Pons (tissue), 1 donor: ENCODE measurements at regions not wholly inside any gene's neighbourhood (a gene's known extent, or its start where the extent isn't known, plus 50 kb on each side); places are given as distances from the start of the nearest gene placed in this dataset.
A peak's percentile ranks its signal among the peaks of the same experiment; 100 is the strongest.

Source experiments
- DNase-seq: peaks from one replicate; pipeline ENCODE4 v3.0.0-alpha.2; 2016; ENCODE audit warnings: low spot score

DNA sequence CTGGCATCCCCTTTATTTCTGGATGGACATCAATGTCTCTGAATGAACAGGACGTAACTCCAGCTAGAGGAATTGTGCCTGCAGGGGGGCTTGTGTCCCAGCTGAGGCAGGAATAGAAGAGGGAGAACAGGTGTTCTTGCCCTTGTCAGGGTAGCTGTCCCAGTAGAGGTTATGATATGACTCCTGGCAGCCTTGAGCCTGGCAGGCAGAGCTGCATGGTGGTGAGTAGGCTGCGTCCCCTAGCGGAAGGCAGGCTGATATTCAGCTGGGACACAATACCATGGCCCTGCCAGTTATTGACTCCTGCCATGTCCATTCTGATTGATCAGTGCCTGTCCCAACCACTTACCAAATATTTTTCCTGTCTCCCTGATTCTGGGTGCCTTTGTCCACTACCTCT lies 197.2 kb downstream of the RAP2A start:
- no peak for DNase-seq

DNA sequence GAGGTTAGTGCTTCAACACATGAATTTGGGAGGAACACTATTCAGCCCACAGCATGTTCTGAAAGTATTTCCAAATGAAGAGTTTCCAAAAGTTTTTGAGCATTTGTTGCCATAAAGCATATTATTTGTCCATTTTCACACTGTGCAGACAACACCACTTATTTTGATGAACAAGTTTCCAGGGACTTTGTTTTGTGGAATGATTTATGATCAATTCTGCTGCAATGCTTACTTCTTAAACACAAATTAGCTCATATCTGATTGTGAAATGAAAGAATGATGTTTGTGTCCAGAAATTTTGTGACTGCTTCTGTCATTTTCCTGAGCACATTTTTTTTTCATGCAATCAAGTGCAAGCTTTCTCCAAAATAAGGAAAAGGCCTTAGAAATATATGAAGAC lies 205.3 kb downstream of the RAP2A start:
- DNase-seq: no peak

DNA sequence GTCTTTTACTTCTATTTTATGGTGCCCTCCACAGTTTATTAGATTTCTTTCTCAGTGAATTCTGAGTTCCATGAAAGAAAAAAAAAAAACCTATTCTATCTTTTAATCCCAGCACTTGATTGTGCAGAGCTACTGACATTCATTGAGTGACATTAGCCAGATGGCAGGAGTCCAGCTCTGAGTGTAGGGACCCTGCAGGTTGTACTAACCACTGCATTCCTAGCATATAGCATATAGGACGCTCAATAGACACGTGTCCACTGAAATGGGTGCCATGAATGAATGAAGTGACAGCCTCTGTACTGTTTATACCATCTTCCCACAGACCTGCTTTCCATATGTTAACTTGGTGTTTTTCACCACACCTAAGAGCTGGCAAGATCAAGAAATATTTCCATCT lies 206.3 kb downstream of the RAP2A start:
- DNase-seq: no peak

DNA sequence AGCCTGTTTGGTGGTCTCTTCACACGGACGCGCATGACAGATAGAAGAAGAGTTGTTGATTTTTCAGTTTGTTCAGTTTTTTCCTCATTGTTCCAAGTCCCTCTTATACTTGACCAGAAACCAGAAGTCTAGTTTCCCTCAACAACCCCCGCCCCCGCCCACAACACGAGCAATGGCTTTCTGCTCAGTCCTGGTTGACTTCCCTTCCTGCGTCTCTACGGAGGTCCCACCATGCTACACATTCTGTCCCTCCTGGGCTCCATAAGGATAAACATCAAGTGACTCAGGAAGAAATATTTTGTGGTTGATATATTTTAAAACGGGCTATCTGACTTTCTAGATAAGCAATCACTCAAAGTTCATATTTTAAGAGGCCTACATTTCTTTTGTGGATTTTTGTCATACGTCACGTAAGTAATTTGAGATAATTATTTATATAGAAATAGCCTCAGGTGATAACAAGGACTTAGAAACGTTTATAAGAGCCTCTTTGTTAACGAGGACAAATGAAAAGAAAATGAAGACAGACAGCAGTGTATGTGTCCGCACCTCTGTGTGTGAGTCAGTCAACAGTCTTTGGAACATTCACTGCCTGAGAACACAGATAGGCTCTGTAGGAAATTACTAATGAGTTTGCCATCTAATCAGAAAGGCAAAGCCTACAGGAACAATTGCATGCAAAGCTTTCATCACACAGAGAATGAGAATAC lies 214.4 kb downstream of the RAP2A start:
- no peak for DNase-seq

DNA sequence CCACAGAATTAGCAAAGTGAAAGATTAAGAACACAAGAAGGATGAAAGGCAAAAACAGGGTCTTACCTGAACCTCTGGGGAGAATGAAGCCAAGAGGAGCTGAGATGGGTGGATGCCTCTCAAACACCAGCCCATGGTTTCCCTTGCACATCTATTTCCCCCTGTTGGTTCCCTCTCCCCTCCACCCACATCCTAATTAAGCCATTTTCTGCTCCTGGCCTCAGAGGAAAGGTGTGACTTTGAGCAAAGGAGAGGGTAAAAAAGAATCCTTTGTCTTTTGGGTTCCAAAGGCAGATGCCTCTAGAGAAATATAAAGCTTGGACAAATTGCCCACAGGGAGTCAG lies 214.9 kb downstream of the RAP2A start:
- no peak for DNase-seq

DNA sequence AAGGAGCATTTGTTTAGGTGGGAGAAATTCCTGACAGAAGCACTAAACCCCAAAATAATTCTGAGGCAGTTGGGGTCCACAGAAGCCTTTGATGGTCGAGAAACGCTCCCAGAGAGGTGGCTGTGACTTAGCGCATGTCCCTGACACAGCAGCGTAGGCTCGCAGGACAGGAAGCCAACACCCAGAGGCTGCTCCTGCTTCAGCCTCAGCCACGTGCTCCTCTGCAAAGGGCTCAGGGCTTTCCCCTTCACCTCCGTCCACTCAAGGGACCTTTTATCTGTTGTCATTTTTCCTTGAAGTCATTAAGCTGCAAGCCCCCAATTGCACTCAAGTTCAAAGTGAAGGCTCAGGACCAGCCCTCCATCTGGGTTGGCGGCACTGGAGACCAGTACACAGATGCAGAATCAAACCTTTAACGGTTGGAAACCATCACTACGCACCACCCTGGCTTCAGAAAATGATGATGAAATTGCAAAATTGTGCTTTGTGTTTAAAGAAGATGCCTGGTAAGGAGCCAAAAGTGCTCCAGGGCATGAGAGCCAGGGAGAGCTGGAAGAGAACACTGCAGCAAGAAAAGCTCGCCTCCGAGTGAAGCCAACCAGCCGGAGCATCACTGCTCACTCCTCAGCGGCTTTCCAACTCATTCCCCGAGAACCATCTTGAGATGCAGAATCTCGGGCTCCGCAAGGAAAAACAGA lies 219.6 kb downstream of the RAP2A start:
- DNase-seq: no peak

DNA sequence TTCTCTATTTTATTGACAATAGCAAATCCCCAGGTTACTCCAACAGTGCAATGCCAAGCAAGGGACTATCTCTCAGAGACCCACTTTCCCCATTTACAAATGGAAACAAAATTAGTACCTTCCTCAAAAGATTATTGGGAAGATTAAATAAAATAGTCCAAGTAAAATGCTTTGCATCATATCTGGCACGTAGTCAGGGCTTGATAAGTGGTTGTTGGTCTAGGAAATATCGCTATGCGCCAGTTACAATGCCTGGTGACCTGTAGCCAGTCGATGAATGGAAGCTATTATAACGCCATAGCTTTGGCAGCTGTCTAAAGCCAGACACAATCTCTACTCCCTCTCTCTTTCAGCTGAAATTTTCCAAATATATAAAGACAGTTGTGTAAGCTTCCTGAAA lies 220.3 kb downstream of the RAP2A start:
- no peak for DNase-seq

DNA sequence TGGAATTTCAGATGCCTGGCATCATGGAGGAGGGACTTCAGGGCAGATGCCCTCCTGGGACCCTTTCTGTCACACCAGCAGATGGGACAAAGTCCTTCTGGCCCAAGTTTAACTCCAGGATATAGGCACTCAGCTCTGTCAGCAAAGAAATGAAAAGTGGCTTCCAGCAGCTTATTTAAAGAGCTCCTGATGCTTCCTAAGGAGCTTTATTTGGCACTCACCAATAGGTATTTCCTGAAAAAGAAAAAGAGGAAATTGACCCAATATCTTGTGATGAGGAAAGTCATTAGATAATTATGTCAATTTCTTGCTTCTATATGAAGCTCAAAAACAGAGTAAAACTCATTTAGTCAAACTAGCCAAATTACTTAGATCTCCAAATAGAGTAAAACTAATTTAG lies 224.6 kb downstream of the RAP2A start:
- no peak for DNase-seq

DNA sequence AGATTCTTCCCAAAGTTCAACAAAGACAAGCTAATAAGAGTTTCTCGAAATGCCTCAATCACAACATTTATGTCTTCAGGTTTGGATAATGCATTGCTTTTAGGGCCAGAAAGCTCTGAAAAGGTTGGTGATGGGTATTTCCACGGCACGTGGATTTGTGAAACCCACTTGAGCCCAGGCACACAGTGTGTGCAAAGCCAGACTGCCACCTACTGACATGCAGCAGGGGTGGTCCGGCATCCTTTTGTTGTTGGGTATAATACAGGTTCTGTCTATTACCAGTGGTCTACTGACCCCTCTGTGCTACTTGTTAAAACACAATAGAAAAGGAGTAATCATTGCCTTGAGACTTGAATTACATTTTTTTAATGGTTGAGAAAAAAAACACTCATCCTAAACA lies 225.6 kb downstream of the RAP2A start:
- DNase-seq: peak; percentile 47

DNA sequence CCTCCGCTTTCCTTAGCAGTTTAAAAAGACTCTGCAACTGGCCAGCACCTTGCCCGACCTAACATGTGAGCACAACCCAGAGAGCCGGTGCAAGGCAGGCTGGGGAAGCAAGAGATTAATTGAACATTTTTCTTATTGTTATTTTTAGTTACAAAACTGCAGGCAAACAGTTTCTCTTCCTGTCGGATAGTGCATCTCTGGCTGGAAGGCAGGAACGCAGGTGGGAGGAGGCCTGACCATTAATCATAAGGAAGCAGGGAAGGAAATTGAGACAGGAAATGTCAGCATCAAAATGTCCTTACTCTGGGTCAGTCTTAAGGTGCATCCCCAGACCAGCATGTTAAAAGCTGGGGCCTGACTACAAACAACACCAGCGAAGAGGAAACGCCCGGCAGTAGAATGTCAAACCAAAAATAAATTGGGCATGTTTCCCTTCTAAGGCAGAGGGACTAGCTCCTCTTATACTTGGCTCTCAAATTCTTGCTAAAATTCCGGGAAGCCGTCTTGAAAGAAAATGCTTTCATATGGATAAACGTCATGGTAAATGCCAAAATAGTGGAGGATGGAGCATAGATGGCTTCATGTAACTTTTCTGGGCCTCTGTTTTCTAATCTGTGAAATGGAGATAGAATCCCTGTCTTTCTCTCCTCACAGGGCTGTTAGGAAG lies 226.8 kb downstream of the RAP2A start:
- no peak for DNase-seq

DNA sequence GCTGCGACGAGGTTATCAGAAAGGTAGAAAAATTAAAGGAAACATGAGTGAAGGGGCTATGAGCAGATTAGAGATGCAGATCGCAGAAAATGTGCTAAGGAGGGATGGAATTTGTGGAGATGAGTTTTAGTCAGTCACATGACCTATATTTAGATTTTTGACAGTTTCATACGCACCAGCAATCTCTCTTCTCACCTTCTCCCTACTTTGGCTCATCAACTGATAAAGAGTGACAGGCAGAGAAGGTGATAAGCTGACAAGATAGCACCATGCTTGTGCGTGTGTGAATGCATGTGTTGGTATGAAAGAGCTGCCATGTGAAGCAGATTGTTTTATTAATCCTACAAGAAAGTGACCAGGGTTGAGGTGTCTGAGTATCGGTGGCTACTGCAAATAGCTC lies 252.6 kb downstream of the RAP2A start:
- no peak for DNase-seq

DNA sequence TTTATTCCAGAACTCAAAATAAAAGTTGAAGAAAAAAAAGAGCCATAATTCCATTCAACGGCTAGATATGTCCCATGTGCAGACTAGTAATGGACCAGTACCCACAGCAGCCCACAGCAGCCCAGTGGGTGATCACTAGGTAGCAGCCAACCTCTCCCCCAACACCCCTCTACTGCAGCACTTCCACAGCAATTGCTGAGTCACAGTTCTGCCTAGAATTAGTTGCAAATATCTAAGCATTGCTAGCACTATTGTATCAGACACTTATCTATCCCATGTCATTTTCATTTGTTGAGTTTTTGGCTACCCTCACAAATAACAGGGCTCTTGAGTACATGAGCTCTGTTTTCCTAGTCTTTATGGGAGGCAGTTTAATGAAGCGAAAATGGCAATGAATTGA lies 258.7 kb downstream of the RAP2A start:
- DNase-seq: no peak

DNA sequence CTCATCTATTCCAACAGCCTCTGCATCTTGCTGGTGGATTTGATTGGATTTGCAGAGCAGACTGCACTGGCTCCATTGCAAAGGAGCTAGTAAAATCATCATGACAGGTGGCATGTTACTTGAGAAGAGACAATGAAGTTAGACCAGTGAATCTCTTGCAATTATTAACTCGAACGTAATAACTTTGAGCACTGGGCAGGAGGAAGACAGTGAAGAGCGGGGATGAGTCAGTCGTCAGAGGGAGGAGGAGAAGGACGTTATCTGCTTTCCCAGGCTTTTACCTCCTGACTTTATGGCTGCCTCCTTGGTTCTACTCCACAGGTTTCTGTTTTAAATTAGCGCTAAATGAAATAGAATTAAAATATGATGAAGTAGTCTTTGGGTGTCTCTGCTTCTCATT lies 257.8 kb upstream of the IPO5 start:
- no peak for DNase-seq

DNA sequence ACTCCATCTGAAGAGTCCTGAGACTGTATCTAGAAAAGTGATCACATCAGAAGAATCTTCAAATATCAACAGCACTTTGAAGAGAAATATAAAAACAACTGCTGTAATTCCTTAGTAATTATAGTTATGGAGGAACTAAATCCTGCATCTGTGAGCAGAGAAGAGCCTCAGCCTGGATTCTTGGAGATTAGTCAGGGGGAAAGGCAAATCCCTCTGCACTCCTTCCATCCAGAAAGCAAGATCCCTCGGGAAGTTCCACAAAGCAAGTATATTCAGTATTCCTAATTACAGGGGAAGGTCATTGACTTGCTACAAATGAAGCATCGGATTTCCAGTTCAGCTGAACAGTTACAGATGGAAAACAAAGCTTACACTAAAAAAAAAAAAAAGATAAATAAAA lies 256.6 kb upstream of the IPO5 start:
- DNase-seq: no peak

DNA sequence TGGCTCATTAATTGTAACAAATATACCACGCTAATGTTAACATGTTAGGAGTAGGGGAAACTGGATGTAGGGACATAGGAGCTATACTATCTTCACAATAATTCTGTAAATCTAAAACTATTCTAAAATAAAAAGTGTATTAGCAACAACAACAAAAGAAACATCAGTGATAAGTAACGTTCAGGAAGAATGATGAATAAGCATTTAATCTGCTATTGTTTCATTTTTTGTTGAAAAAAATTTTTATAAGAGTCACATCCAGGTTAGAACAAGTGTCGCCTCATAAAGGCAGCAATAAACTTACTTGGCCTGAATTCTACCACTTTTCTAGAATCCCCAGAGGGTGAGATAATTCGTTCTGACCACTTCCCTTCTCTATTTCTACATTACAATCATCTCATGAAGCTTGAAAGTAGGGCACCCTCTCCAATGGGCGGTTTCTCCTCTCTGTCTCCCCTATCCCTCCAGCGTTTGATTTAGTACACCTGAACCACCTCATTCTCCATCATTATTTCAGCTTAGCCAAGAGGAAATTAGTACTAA lies 253.1 kb upstream of the IPO5 start:
- DNase-seq: no peak

DNA sequence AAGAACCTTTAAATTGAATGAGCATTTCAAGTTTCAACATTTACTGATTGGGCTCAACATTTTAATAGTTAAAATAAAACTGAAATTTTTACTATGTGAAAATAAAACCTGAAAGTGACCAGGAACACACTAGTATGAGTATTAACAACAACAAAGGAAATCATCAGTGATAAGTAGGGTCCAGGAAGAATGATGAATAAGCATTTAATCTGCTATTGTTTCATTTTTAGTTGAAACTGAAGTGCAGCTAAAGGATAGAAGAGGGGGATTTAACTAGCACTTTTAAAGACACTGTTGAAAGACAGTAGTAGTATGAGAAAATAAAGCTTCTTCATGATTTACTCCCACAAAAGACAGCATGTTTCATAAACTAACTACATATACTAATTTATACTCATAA lies 250.9 kb upstream of the IPO5 start:
- DNase-seq: no peak

DNA sequence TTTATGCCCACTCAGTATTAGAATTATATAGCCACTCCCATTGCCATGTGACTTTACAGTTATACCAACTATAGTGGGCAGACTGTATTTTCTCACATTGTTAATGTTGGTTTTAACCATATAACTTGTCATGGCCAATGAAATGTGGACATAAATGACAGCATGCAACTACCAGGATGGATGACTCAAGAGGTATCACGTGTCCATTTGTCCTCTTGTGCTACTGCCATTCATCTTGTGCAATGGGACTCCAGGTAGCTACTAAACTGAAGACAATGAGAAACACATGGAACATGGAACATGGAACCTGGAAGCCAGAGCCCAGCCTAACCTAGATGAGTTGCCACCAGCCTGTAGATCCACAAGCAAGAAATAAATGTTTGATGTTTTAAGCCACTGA lies 242.7 kb upstream of the IPO5 start:
- no peak for DNase-seq

DNA sequence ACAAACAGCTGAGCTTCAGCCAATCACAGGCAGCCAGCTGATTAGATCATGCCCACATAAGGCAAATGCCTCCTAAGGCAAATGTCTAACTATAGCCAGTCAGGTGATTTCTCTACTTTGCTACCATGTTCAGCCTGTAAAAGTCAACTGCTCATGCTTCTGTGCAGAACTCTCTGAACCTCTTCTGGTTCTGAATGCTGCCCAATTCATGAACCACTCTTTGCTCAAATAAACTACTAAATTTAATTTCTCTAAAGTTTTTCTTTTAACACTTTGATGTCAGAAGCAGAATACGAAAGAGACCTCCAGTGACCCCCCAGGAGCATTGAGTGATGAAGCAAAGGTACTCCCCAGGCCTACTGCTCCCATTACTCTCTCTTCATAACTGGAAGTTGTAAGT lies 240.7 kb upstream of the IPO5 start:
- no peak for DNase-seq

DNA sequence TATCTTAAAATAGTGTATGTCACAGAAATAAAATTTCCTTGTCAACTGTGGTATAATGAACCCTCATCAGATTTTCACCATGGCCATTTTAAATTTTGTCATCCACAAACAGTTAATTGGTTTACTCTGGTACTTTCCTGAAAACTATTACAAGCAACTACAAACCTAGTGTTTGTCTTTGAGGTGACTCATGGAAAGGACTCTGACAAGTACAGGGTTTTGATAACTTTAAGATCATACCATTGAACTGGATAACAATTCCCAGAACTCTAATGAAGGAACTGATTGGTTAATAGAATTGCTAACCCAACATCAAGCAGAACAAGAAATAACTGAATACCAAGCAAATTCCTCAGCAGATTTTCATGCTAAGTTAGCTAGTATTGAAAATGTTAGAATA lies 237.7 kb upstream of the IPO5 start:
- no peak for DNase-seq

DNA sequence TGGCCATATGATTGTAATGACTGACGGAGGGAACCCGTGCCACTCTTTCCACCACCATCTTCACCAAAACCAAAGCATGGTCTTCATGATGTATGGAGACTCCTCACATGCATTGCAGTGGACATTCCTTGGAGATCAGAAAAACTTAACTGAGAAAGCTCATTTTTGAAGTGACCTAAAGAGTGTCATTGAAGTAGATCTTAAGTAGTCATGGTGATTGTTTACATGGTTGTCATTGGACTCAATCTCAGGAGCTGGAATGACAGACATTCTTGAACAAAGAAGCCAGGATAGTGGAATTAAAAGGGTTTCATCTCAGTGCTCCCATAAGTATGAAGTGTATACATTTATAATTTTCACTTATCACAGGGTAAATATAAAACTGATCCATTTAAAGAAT lies 236.7 kb upstream of the IPO5 start:
- no peak for DNase-seq

DNA sequence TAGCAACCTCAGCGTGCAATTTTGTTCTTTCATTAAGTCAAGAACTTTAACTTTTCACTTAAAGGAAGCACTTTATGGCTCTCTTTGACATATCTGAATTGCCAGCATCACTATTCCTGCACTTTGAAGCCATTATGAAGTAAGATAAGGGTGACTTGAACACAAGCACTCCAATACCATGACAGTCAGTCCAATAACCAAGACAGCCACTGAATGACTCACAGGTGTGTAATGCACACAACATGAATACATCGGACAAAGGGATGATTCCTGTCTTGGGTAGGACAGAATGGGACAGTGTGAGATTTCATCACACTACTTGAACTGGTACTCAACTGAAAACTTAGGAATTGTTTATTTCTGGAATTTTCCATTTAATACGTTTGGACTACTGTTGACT lies 233.7 kb upstream of the IPO5 start:
- no peak for DNase-seq

DNA sequence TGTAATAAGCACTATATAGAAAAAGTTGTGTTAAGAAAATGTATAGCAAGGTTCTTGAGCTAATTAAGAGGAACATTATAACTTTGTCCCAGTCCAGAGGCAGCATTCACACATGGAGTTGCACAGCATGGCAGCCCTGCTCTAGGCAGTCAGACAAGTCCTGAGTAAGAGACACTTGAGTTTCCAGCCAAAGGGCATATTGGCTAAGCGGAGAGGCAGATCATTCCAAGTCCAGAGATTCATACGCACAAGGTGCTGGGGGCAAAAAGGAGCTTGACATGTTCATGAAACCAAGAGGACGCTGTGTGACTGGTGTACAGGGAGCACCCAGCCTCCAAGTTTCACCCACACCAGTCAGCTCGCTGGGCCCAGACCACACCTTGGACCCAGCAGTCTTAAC lies 232.6 kb upstream of the IPO5 start:
- no peak for DNase-seq

DNA sequence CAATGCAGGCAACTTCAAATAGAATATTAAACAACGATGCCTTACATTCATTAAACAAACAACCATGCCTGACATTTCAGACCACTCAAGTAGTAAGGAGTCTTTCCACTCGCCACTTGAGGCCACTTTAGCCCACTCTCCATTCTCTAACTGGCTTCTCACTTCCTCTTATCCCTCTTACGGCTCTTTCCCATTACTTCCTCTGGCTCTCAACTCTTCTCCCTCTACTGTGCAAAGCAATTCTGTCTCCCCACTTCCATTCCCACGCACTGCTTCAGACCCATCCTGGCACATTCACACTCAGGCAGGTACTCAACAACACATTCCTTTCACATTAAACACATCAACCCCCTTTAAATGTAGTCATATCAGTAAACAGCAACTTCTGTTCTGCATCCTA lies 229.8 kb upstream of the IPO5 start:
- DNase-seq: no peak
